Lower leg skin (tissue), 4 donors: ENCODE measurements at regions not wholly inside any gene's neighbourhood (a gene's known extent, or its start where the extent isn't known, plus 50 kb on each side); places are given as distances from the start of the nearest gene placed in this dataset.

Source experiments
- DNase-seq, 2 donors: peaks; one replicate each; pipeline ENCODE4 v3.0.0-alpha.2; 2019; ENCODE audit warnings: low spot score in 2 of 2
- H3K4me3 ChIP-seq: fragments of 200-600 bp; sonication (generic); 2 replicates; pipeline ENCODE4 v1.5.1; 2017; ENCODE audit warnings: mild to moderate bottlenecking, low read depth; ENCODE audit not compliant: poor library complexity, severe bottlenecking
- POLR2A ChIP-seq, 2 donors: fragments of 450-650 bp; IDR thresholded peaks; one replicate each; pipeline ENCODE4 v1.6.1; 2016 to 2017; ENCODE audit warnings: antibody characterized with exemption in 2 of 2, mild to moderate bottlenecking in 1 of 2, moderate library complexity in 1 of 2
- WGBS, 2 donors: methylation state at CpG; one replicate each; pipeline ENCODE4 v1.1.5; 2018; 5-methylcytosine and 5-hydroxymethylcytosine counted together
- intact Hi-C: fragments of 100-400 bp; cut with DNase I; formaldehyde crosslinking; loops from one replicate; pipeline ENCODE4 v1.15.0; 2023; ENCODE audit warnings: low total_unique reads
- TF ChIP-seq, protein P1 (sequence below), 3 donors: fragments of 450-650 bp; IDR thresholded peaks; one replicate each; pipeline ENCODE4 v1.5.1; 2016; ENCODE audit warnings: antibody characterized with exemption in 3 of 3, mild to moderate bottlenecking in 3 of 3, moderate library complexity in 2 of 3

DNA sequence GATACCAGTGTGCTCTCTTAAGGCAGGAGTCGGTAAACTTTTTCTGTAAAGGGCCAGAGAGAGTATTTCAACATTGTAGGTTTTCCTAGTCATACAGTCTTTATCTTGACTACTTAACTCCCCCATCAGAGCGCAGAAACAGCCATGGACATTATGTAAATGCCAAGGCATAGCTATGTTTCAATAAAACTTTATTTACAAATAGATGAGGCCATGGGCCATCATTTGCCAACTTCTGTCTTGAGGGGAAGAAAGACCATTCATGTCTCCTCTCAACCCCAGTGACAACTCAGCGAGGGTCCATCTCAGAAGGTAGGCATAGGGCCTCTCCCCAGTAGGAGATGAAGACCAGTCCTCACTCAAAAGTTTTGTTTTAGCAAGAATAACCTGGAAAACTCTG lies 301.3 kb downstream of the FBXW7 start:
- intact Hi-C loops = no loop called here
- no peak for DNase-seq

DNA sequence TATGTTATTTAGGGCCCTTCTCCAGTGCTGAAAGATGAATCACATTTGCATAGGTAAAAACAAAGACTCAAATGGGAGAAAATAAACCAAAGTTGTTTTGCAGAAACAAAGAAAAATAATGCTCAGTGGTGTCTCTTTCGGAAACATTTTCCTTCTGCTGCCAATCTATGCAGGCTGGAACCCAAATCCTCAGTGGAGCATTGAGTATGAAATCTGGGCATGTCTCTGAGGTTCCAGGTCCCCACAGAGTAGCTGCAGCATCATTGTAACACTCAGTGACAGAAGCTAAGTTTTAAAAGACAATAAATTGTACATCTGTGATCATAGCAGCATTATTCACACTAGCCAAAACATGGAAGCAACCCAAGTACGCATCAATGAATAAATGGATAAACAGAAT lies 303.6 kb downstream of the FBXW7 start:
- intact Hi-C loops = no loop called here
- TF ChIP-seq POLR2A (IDR thresholded peaks at IDR 0.05) = no peak
- TF ChIP-seq, protein P1, sequence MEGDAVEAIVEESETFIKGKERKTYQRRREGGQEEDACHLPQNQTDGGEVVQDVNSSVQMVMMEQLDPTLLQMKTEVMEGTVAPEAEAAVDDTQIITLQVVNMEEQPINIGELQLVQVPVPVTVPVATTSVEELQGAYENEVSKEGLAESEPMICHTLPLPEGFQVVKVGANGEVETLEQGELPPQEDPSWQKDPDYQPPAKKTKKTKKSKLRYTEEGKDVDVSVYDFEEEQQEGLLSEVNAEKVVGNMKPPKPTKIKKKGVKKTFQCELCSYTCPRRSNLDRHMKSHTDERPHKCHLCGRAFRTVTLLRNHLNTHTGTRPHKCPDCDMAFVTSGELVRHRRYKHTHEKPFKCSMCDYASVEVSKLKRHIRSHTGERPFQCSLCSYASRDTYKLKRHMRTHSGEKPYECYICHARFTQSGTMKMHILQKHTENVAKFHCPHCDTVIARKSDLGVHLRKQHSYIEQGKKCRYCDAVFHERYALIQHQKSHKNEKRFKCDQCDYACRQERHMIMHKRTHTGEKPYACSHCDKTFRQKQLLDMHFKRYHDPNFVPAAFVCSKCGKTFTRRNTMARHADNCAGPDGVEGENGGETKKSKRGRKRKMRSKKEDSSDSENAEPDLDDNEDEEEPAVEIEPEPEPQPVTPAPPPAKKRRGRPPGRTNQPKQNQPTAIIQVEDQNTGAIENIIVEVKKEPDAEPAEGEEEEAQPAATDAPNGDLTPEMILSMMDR (IDR thresholded peaks at IDR 0.05) = no peak

More for the DNA sequence above, 301.3 kb downstream of the FBXW7 start:
- TF ChIP-seq, protein P1 (IDR thresholded peaks at IDR 0.05) = no peak
- no peak for TF ChIP-seq POLR2A (IDR thresholded peaks at IDR 0.05)
- 91 to 95% methylated on average over 3 of the region's 3 CpGs for WGBS, 2 donors
- H3K4me3 ChIP-seq = no peak overlapping the region

DNA sequence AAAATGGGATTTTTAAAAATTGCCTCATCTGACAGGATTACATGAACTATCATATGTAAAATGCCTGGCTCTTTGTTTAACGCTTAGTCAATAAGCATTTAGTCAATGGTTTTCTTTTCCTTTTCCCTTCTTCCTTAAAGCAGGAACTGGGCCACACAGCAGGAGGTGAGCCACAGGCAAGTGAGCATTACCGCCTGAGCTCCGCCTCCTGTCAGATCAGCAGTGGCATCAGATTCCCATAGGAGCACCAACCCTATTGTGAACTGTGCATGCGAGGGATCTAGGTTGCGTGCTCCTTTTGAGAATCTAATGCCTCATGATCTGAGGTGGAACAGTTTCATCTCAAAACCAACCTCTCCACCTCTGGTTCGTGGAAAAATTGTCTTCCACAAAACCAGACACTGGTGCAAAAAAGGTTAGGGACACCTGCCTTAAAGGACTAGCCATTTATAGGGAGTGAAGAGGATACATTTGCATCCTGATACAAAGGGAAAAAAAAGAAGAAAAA lies 306.1 kb downstream of the FBXW7 start:
- no peak for TF ChIP-seq POLR2A (IDR thresholded peaks at IDR 0.05)
- TF ChIP-seq, protein P1 (IDR thresholded peaks at IDR 0.05) = no peak
- no peak for DNase-seq
- intact Hi-C loops = no loop called here
- 89 to 91% methylated on average over 6 of the region's 6 CpGs for WGBS, 2 donors
- H3K4me3 ChIP-seq = no peak overlapping the region

More for the DNA sequence above, 303.6 kb downstream of the FBXW7 start:
- WGBS, 2 donors = 84 to 88% methylated on average over 2 of the region's 2 CpGs
- no peak overlapping the region for H3K4me3 ChIP-seq
- no peak for DNase-seq

DNA sequence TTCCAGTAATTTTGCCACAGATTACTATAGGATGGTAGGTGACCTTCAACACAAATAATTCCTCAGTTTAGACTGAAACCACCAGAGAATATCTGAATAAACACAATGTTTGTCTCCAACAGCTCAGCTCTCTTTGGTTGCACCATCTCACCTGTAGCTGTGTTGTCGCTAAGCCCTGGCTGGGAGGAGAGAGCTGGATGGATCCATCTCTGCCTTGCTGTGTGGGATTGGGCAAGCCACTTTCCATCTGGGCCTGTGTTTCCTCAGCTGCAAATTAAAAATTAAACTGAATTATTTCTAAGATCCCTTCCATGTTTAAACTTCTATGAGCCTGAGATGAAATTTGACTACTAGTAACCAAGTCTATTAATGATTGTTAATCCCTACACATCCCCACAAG lies 310.2 kb downstream of the FBXW7 start:
- 96 to 100% methylated on average over 1 of the region's 1 CpG for WGBS, 2 donors
- no peak for TF ChIP-seq POLR2A (IDR thresholded peaks at IDR 0.05)
- TF ChIP-seq, protein P1 (IDR thresholded peaks at IDR 0.05) = no peak
- no peak overlapping the region for H3K4me3 ChIP-seq
- intact Hi-C loops = no loop called here
- no peak for DNase-seq

DNA sequence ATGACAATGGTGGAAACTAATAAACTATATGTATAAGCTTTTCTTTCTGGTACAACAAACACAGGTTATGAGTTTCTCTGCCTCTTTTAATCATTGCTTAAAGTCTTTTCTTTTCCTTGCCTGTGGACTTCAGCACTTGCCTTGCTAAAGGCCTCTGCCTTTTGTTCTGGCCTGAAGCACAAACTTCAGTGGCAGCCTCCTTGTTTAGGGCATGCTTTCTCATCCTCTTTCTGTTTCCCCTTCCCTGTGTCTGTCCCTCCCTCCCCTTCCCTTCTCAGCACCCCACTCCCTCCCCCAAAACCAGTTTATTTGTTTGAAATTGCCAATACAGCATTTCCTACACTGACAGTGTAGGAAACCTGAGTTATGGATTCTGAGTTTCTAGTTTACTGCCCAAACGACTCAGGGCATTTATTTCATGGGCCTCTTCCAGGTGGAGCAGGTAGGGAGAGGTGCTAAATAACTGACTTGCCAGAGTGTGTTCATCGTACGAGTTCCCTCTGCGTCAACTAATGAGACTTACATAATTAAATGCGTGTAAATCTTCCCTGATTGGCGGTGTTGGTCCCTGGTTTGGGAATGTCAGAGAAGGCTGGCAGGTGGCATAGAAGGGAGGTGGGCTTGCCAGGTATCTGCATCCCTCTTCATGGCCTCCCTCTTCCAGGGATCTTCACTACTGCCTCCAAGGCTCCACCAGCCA lies 311.0 kb downstream of the FBXW7 start:
- WGBS, 2 donors = 86 to 89% methylated on average over 6 of the region's 6 CpGs
- H3K4me3 ChIP-seq = no peak overlapping the region
- no peak for DNase-seq
- no peak for TF ChIP-seq POLR2A (IDR thresholded peaks at IDR 0.05)
- TF ChIP-seq, protein P1 (IDR thresholded peaks at IDR 0.05) = no peak
- intact Hi-C loops = no loop called here

DNA sequence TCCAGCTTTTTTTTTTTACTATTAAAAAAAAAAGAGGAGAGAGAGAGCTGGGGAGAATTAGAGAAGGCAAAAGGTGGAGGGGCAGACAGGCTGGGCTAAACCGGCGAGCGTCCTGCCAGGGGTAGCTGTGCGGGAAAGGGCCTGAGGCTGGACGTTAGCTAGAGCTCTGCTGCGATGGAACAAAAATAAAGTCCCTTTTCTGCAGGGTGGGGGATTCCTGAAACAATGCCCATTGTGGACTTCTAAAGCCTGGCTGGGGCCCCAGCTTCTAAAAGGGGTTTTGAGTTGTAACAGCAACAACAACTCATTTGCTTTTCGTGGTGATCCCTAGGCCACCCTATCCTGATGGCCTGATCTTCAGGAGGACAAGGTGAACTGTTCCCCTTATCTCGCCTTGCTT lies 311.7 kb downstream of the FBXW7 start:
- H3K4me3 ChIP-seq = no peak overlapping the region
- intact Hi-C loops = no loop called here
- TF ChIP-seq, protein P1 (IDR thresholded peaks at IDR 0.05) = no peak
- no peak for TF ChIP-seq POLR2A (IDR thresholded peaks at IDR 0.05)
- 83 to 91% methylated on average over 8 of the region's 8 CpGs for WGBS, 2 donors
- DNase-seq = no peak
